NOMO-1 treated with dmso at 0.1 percent for 144 hours (cell line): ENCODE measurements at regions not wholly inside any gene's neighbourhood (a gene's known extent, or its start where the extent isn't known, plus 50 kb on each side); places are given as distances from the start of the nearest gene placed in this dataset.

Experiments
- DNase-seq: peaks from one replicate; lab custom pipeline; 2025; ENCODE audit not compliant: unreplicated experiment; lab: John Stamatoyannopoulos, UW

- DNase-seq: no peak
These were observed 461.4 kb upstream of the KIRREL3 start for GRCh38 chr11:127462065-127462344.

- DNase-seq: no peak
These were observed 460.9 kb upstream of the KIRREL3 start for GRCh38 chr11:127461241-127462064.

GRCh38 chr11:127458561-127458960 is 458.0 kb upstream of the KIRREL3 start:
- DNase-seq: no peak

- no peak for DNase-seq
These were observed 454.3 kb upstream of the KIRREL3 start for GRCh38 chr11:127454856-127455255.

GRCh38 chr11:127452533-127452932 is 452.0 kb upstream of the KIRREL3 start:
- no peak for DNase-seq

- no peak for DNase-seq
These were observed 451.3 kb upstream of the KIRREL3 start for GRCh38 chr11:127451861-127452260.

GRCh38 chr11:127448101-127448500 is 447.5 kb upstream of the KIRREL3 start:
- no peak for DNase-seq

- no peak for DNase-seq
These were observed 444.9 kb upstream of the KIRREL3 start for GRCh38 chr11:127445476-127445875.

GRCh38 chr11:127443297-127443696 is 442.7 kb upstream of the KIRREL3 start:
- no peak for DNase-seq

- DNase-seq: no peak
These were observed 440.0 kb upstream of the KIRREL3 start for GRCh38 chr11:127440616-127441015.

- DNase-seq: no peak
These were observed 424.7 kb upstream of the KIRREL3 start for GRCh38 chr11:127425281-127425680.

- DNase-seq: no peak
These were observed 424.1 kb upstream of the KIRREL3 start for GRCh38 chr11:127424661-127425060.

GRCh38 chr11:127420139-127420538 is 419.6 kb upstream of the KIRREL3 start:
- DNase-seq: no peak

GRCh38 chr11:127412722-127413380 is 412.3 kb upstream of the KIRREL3 start:
- no peak for DNase-seq

GRCh38 chr11:127412234-127412633 is 411.7 kb upstream of the KIRREL3 start:
- no peak for DNase-seq

GRCh38 chr11:127411283-127411682 is 410.7 kb upstream of the KIRREL3 start:
- no peak for DNase-seq

GRCh38 chr11:127395034-127395433 is 394.5 kb upstream of the KIRREL3 start:
- DNase-seq: no peak

- no peak for DNase-seq
These were observed 393.0 kb upstream of the KIRREL3 start for GRCh38 chr11:127393460-127393997.

- DNase-seq: no peak
These were observed 392.0 kb upstream of the KIRREL3 start for GRCh38 chr11:127392575-127392974.

- no peak for DNase-seq
These were observed 389.9 kb upstream of the KIRREL3 start for GRCh38 chr11:127390465-127390864.

GRCh38 chr11:127385071-127385470 is 384.5 kb upstream of the KIRREL3 start:
- DNase-seq: no peak

- no peak for DNase-seq
These were observed 382.5 kb upstream of the KIRREL3 start for GRCh38 chr11:127383026-127383425.
